CD4-positive, alpha-beta T cell treated with Interleukin-17A for 4 hours (primary cell): ENCODE measurements at regions not wholly inside any gene's neighbourhood (a gene's known extent, or its start where the extent isn't known, plus 50 kb on each side); places are given as distances from the start of the nearest gene placed in this dataset.
"Not testable (repeated sequence)": the region's sequence is repeated elsewhere in the genome, so short reads cannot be mapped to it uniquely, and the experiment has no call there.

Experiments
- DNase-seq: peaks from one replicate; pipeline ENCODE4 v3.0.0-alpha.2; 2020; ENCODE audit warnings: mixed read lengths

- no peak for DNase-seq
Observed at GRCh38 chrX:40853004-40853815, 117.9 kb upstream of the MED14 start.

GRCh38 chrX:40853816-40854123, 118.4 kb upstream of the MED14 start:
- DNase-seq: no peak

- no peak for DNase-seq
Observed at GRCh38 chrX:40854242-40854641, 118.9 kb upstream of the MED14 start.

GRCh38 chrX:40855411-40855810, 120.1 kb upstream of the MED14 start:
- no peak for DNase-seq

GRCh38 chrX:40855932-40856515, 120.7 kb upstream of the MED14 start:
- no peak for DNase-seq

GRCh38 chrX:40861952-40862554, 126.7 kb upstream of the MED14 start:
- not testable (repeated sequence) for DNase-seq

GRCh38 chrX:40863260-40863659, 127.9 kb upstream of the MED14 start:
- DNase-seq: not testable (repeated sequence)

- DNase-seq: no peak
Observed at GRCh38 chrX:40863671-40864070, 128.3 kb upstream of the MED14 start.

- no peak for DNase-seq
Observed at GRCh38 chrX:40864972-40865371, 129.6 kb upstream of the MED14 start.

- DNase-seq: no peak
Observed at GRCh38 chrX:40866893-40867292, 131.6 kb upstream of the MED14 start.

GRCh38 chrX:40867352-40867751, 132.0 kb upstream of the MED14 start:
- no peak for DNase-seq

GRCh38 chrX:40868868-40869267, 133.5 kb upstream of the MED14 start:
- no peak for DNase-seq

- DNase-seq: not testable (repeated sequence)
Observed at GRCh38 chrX:40870982-40871381, 135.6 kb upstream of the MED14 start.

GRCh38 chrX:40871385-40872082, 136.2 kb upstream of the MED14 start:
- no peak for DNase-seq

GRCh38 chrX:40872351-40872750, 137.0 kb upstream of the MED14 start:
- DNase-seq: no peak

- DNase-seq: no peak
Observed at GRCh38 chrX:40875476-40875875, 140.1 kb upstream of the MED14 start.

GRCh38 chrX:40877887-40878286, 142.5 kb upstream of the MED14 start:
- peak; percentile 30 for DNase-seq

GRCh38 chrX:40878766-40879165, 143.4 kb upstream of the MED14 start:
- no peak for DNase-seq

- DNase-seq: not testable (repeated sequence)
Observed at GRCh38 chrX:40879172-40879571, 143.8 kb upstream of the MED14 start.

GRCh38 chrX:40880712-40881111, 145.4 kb upstream of the MED14 start:
- DNase-seq: no peak

GRCh38 chrX:40883021-40883619, 147.8 kb upstream of the MED14 start:
- no peak for DNase-seq

- no peak for DNase-seq
Observed at GRCh38 chrX:40885989-40886388, 150.6 kb upstream of the MED14 start.

GRCh38 chrX:40887476-40887875, 152.1 kb upstream of the MED14 start:
- DNase-seq: no peak
